Activated effector memory CD4-positive, alpha-beta T cell treated with anti-CD3 and anti-CD28 coated beads, Interleukin-2, amount 50 U/mL, for 16 hours (primary cell): ENCODE measurements at regions not wholly inside any gene's neighbourhood (a gene's known extent, or its start where the extent isn't known, plus 50 kb on each side); places are given as distances from the start of the nearest gene placed in this dataset.

Source experiments
- DNase-seq: peaks from one replicate; pipeline ENCODE4 v3.0.0-alpha.2; 2020

DNA sequence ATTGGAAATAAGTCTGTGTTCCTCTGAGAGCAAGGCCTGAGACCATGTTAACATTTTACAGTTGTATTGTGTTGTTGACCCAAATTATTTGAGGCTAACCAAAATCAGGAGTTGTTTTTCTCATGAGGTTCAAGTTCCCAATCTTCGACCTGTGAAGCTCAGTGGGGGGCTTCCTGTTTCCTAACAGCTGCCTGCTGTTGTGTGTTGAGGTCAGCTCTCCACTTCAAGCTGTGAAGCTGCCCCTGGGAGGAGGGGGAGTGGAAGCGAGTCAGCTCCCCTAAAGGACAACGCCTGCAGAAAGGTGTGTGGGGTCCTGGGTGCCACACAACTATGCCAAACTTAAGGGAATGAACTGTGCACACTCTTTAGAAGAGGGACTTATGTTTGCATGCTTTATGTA lies 295.5 kb downstream of the IRX1 start:
- no peak for DNase-seq

GRCh38 chr5:3893527-3893926 lies 297.9 kb downstream of the IRX1 start:
- no peak for DNase-seq

DNA sequence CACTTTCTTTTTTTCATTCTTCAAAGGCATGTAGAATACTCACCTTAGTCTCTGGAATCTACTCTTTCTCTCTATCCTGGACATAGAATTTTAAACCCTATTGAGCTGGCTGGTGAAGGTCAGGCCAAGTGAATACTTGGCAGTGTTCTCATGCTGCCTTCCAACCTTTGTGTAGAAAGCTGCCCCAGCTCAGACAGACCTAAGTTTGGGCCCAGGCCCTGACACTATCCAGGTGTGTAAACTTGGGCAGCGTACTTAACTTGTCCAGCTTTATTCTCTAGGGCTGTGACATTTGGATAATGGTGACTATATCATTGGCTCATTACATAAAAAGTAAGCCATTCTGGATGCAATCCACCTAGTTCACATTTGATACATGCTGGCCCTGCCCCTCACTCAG lies 298.3 kb downstream of the IRX1 start:
- DNase-seq: no peak

DNA sequence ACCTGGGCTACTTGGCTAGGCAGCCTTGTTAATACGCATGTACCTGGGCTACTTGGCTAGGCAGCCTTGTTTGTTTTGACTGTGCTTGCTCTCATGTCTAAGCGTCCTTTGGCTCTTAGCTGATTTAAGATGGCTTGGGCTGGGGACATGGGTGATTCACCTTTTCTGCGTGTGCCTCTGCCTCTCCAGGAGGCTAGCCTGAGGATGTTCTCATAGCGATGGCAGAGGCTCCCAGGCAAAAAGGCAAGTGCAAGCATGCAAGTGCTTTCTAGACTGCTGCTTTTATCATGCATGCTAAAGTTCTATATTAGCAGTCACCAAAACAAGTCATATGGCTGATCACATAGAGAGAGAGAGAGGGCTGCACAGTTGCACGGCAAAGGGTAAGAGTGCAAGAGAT lies 300.5 kb downstream of the IRX1 start:
- DNase-seq: no peak

DNA sequence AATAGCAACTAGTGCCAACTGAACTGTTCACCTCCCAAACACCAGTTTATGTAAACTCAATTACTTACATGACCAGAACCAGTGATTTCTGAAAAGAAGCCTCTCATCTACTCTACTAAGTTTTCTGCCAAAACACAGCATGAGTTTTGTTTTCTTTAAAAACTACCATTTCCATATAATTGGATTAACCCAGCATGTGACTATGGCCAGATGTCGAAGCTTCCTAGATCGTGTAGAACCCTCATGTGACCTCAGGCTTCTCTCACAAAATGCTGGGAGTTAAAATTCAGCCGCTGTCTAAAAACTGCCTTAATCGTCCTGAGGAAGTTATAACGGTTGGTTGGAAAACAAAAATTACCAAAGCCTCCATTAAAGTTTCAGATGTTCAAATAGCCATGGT lies 303.5 kb downstream of the IRX1 start:
- DNase-seq: no peak

DNA sequence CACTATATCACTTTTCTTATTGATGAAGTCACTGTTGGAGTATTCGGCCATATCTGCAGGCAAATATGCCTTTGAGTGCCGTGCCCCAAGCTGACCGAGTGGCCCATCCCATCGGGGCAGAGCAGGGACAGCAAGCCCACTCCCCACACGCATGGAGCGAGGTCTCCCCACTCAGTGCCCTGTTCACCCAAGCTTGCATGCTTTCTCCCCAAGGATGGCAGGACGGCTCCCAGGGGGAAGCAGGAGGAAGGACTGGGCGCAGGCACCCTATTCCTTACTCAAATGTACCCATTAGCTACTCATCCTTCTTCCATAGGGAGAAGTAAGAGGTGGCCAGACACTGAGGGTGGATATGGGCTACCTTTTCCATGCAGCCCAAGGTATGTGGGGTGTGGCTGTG lies 309.0 kb downstream of the IRX1 start:
- DNase-seq: no peak

GRCh38 chr5:3905031-3905430 lies 309.4 kb downstream of the IRX1 start:
- DNase-seq: no peak

- DNase-seq: no peak
Measured at GRCh38 chr5:3905521-3905920, 309.9 kb downstream of the IRX1 start.

- DNase-seq: no peak
Measured at GRCh38 chr5:3911111-3911510, 315.5 kb downstream of the IRX1 start.

DNA sequence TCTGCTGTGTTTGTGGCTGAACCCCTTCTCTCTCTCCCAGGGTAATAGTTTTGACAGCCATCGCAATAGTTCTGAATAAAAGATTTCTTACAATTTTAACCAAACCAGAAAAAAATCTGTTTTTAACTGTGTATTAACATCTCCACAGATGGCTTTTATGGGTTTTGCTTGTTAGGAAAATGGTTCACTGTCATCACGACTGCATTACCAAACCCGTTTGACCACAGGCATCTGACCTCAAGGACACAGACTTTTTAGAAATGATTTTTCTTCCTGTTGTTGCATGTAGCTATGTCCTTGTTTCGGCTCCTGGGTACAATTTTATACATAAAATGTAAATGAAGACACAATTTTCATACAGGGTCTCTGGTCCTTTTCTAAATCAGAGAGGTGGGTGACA lies 316.1 kb downstream of the IRX1 start:
- no peak for DNase-seq

GRCh38 chr5:3912790-3913189 lies 317.2 kb downstream of the IRX1 start:
- DNase-seq: no peak

DNA sequence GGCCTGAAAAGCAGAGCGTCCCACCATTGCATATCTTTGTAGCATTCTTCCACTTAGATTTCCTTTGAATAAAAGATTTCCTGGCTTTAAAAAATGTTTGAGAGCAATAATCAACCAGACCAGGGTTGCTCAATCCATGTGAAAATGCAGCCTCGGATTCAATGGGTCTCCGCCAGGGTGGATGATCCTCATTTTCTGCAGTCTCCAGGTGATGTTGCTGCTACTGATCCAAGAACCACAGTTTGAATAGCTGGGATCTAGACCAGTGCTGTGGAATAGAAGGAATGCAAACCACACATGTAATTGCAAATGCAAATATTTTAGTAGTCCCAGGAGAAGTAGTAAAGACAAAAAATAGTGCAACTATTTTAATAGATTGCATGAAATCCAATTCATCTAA lies 317.6 kb downstream of the IRX1 start:
- DNase-seq: no peak

- no peak for DNase-seq
Measured at GRCh38 chr5:3925022-3925421, 329.4 kb downstream of the IRX1 start.

- no peak for DNase-seq
Measured at GRCh38 chr5:3925935-3926334, 330.3 kb downstream of the IRX1 start.

- DNase-seq: no peak
Measured at GRCh38 chr5:3929799-3930198, 334.2 kb downstream of the IRX1 start.

DNA sequence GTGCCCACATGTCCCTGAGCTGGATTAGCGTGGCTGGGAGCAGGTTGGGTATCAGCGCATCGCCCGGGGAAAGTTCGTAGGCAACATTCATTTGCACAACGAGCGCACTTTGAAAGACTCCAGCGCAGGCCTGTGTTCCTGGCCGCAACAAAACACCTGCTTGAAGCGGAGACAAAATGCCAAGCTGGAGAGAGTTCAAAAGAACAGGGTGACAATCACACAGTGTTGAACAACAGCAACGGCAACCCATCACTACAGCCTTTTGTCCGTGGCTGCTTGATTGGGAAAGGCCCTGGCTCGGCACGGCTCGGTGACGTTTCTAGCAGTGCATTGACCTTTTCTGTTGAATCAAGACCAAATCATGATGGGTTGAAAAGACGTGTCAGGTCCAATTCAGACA lies 336.3 kb downstream of the IRX1 start:
- DNase-seq: no peak

DNA sequence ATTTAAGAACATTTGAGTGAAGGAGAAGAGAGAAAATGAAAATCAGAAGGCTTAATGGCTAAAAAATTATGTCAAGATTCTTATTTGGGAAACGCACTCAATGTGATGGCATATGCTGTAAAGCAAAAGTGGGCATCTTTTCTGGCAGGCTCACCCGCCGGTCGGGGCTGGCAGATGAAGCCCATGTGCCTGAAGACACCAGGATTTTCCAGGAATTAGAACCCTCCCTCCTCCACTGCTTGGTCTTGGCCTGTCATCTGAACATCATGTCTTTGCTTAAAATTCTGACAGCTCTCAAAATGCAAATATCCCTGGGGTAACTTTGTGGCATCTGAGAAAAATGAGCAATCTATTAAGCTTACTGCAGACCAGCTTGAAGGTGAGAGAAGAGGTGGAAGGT lies 337.9 kb downstream of the IRX1 start:
- no peak for DNase-seq

- no peak for DNase-seq
Measured at GRCh38 chr5:3933966-3934365, 338.3 kb downstream of the IRX1 start.

DNA sequence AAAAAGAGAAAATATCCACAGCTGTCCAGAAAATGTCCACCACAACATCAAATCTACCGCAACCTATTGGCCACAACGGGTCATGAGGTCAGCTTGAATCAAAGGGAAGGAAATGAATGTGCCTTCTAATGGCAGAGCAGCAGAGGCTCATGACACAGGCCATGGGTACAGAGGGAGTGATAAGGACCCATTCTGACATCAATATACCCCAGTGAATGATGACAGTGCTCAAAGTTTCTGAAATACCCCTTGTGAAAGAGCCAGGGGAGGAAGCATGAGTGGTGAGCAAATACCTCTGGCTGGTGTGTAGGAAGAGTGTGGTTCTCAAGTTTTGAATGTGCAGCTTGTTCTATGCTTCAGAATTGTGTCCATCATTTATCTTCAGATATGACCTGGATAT lies 348.2 kb downstream of the IRX1 start:
- no peak for DNase-seq

DNA sequence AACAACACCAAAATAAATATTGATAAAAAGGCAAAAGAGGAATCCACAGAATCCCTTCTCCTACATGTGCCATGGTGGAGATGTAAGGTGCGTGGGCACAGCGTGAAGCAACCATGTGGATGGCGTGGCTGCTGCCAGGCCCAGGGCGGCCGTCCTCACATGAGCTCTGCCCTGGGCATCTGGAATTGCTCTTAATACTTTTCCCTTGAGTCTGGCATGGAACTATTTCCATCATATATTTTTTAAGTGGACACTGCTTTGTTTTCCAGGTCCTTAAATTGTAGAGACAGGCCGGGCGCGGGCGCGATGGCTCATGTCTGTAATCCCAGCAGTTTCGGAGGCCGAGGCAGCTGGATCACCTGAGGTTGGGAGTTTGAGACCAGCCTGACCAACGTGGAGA lies 349.3 kb downstream of the IRX1 start:
- no peak for DNase-seq

DNA sequence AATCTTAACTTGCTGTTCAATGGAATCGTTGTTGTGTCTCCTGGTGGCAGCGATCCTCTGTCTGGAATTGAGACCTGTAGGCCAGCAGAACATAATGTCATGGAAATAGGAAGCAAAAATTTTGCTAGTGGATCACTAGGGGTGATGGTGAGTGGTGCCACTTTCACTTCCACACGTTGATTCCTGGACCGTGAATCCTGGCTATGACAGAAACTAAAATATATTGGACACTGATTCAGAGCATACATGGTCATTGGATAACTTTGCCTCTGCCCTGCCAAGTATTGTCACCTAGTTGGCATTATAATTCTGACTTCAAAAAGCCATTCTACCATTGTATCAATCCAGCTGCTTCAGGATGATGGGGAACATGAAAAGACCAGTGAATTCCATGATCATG lies 353.2 kb downstream of the IRX1 start:
- no peak for DNase-seq

- no peak for DNase-seq
Measured at GRCh38 chr5:3954199-3954598, 358.6 kb downstream of the IRX1 start.

GRCh38 chr5:3954633-3955032 lies 359.0 kb downstream of the IRX1 start:
- no peak for DNase-seq

GRCh38 chr5:3957658-3958057 lies 362.0 kb downstream of the IRX1 start:
- no peak for DNase-seq

- no peak for DNase-seq
Measured at GRCh38 chr5:3958389-3958788, 362.8 kb downstream of the IRX1 start.

GRCh38 chr5:3962113-3962512 lies 366.5 kb downstream of the IRX1 start:
- no peak for DNase-seq
